ENCODE measurements at regions not wholly inside any gene's neighbourhood (a gene's known extent, or its start where the extent isn't known, plus 50 kb on each side); places are given as distances from the start of the nearest gene placed in this dataset.
"Not testable (repeated sequence)": the region's sequence is repeated elsewhere in the genome, so short reads cannot be mapped to it uniquely, and the experiment has no call there.

DNA sequence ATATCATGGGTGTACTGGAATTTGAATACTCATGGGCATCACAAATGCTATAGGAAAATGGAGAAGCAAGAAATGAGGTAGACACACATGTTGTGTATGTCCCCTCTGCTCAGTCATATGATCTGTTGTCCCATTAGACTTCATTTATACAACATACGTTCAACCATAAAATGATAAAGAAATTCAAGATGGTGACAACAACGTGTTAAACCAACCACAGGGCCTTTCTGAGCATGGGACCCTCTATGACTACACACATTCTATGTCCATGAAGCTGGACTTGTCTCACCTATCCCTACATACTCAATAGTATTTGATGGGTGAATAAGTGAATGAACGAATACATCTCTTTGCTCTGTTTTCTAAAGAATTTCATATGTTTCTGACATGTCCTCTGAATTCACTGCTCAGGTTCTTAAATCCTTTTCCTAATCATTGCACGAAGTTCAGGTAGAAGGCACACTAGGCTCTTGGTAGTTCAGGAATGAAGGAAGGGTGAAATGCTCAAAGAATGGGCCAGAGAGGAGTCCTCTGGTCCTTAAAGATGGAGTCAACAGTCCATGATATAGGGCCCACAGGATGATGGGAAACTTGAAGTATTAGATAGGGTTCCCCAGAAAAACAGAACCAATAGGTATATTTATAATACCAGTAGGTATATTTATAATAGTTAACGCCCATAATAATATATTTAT is 105.7 kb upstream of the PPM1H start:
- DNase-seq (ENCODE audit: extremely low read depth, low read depth), result no peak

DNA sequence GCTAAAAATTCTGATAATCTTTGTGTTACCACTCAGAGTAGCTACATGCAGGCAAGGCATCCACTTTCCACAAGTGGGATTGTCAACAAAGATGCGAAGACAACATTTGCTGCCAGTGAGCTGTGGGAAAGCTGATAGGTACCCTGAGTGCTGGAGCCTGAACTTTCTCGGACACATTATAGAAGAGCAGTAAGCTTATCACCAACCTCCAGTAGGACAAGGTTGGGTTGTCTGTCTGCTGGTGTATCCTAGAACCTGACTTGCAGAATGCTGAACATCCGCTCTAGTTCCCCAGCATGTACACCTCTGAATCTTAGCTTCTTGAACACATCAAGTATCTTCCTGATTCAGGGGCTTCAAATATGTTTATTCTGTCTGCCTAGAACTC is 103.8 kb upstream of the PPM1H start:
- no peak for DNase-seq (ENCODE audit: extremely low read depth, low read depth)

DNA sequence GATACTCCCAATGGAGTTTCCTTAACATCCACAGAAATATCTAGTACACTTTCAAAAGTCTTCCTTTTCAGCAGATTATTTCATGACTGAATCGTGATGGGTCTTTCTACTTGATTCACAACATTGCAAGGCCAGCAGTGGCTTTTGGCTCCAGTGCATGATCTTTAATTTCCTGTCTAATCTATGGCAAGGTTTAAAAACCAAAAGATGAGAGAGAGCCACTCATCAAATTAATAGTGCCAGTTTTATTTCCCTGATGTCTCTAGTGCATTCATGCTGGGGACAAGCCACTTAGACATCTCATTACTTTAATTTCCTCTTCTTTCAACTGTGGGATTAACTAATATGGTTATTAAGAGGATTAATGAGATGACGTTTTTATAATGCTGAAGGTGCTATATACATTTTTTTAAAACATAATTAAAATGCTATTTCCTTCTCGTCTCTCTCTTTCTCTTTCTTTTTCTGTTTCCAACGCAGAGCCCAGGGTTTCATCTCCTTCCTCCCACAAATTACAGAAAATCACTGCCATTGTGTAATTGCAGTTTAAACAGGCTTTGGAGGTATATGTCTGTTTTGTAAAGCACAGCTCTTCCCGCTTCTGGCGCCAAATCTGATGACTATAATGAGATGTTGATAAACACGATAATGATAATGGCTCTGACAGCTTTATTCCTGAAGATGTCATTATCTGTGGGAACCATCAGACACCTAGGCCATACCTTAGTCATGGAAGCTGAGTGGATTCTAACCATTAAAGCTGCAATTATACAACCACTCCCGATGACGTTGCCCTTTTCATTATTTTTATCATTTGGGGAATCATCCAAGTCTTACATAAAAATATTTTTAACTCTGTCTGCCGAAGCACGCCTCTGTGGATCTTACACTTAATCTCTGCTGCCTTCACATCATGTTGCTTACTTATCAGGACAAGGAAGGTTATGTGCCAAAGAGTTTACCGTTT is 103.1 kb upstream of the PPM1H start:
- DNase-seq (ENCODE audit: extremely low read depth, low read depth), result no peak

DNA sequence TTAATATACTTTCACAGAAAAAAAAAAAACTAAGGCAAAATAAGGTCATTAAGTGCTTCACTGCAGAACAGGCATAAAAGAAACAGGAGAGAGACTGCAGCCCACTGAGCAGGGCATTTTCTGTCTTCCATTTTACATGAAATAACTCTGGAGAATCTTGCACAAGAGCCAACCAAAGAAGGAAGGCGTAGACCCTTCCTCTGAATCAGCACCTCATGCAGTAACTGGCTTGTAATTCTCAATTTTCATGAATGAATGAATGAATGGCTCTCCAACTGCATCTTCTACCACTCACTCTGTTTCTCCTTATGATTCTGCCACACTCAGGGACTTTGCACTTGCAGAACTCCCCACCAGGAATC is 102.0 kb upstream of the PPM1H start:
- no peak for DNase-seq (ENCODE audit: extremely low read depth, low read depth)

DNA sequence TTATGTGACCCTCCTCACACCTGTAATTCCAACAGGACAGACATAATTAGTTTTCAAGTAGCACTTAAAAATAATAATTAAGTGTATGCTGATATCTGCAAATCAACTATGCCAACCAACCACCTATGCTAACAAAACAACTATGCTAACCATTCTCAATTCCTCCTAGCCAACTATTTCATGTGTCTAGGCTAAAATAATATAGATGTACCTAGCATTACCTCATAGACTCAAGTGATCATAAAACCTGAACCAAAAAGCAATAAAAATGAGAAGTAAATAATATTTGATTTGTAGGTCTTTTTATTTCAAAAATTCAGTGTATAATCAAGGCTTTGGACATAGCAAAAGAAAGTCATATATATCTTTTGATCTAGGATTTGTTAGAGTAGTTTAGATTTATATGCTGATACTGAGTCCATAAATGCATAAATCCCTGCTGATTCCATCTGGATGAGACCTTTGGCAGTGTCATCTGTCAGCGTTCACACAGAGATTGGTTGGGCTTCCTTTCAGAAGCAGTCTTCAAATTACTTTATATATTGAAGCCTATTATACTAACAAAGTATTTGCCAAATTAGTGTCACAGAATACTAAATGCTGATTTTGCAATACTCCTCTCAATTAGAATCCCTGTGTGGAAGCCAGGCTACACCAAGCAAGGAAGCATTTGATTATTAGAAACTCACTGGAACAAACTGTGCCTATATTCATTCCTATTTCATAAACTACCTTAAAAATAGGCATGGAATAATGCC is 101.4 kb upstream of the PPM1H start:
- DNase-seq (ENCODE audit: extremely low read depth, low read depth), result no peak

DNA sequence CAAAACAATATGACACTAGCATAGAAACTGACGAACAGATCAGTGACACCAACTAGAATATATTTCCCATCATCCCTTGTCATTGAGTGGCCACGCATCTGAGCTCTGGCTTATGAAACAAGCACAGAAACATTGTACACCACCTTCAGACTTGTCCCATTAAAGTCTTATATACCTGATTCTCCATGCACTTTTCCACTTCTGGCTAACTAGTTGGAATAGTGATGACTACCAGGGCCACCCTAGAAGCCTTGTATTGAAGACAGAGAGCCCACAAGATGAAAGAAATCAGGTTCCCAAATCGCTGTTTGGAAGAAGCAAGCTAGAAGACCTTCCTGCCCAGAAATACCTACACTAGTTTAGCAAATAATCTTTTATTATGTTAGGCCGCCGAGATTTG is 99.7 kb upstream of the PPM1H start:
- no peak for DNase-seq (ENCODE audit: extremely low read depth, low read depth)

DNA sequence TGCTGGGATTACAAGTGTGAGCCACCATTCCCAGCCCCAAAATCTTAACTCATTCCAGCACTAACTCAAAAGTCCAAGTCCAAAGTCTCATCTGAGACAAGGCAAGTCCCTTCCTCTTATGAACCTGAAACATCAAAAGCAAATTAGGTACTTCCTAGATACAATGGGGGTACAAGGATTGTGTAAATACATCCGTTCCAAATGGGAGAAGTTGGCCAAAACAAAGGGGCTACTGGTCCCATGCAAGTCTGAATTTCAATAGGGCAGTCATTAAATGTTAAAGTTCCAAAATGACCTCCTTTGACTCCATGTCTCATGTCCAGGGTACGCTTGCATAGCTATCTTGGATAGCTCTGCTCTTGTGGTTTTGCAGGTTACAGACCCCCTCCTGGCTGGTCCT is 94.7 kb upstream of the PPM1H start:
- DNase-seq (ENCODE audit: extremely low read depth, low read depth), result no peak

DNA sequence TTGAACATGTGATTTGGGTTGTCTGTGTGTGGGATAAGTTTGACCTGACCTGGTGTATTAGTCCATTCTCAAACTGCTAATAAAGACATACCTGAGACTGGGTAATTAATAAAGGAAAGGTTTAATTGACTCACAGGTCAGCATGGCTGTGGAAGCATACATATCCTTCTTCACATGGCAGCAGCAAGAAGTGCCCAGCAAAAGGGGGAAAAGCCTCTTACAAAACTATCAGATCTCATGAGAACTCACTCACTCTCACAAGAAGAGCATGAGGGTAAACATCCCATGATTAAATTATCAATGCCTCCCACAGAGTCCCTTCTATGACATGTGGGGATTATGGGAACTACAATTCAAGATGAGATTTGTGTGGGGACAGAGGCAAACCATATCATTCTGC is 94.0 kb upstream of the PPM1H start:
- no peak for DNase-seq (ENCODE audit: extremely low read depth, low read depth)

DNA sequence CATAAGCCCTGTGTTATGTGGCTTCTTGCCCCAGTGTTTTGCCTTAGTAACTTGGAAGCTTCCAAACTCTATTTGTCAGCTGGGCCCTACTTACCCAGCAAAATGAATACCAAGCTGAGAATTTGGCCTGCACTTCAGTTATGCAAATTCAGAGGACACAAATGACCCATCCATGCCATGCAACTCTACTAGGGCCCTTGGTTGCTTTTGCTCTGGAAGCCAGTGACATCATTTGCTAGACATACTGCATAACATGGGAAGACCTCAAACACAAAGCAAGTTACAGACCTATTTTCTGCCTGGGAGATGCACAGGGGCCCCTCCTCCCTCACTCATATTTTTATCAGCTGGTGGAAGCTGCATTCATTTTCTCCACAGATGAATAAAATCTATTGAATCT is 90.2 kb upstream of the PPM1H start:
- DNase-seq (ENCODE audit: extremely low read depth, low read depth), result no peak

DNA sequence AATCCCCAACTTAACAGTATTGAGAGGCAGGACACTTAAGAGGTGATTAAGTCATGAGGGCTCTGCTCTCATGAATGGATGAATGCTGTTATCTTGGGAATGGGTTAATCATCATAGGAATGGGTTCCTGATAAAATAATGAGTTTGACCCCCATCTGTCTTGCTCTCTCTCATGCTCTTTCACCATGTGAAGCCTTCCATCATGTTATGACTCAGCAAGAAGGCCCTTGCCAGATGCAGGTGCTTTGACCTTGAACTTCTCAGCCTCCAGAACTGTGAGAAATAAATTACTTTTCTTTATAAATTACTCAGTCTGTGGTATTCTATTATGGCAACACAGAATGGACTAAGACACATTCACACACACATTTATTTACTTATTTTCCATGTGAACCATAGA is 89.0 kb upstream of the PPM1H start:
- DNase-seq (ENCODE audit: extremely low read depth, low read depth), result no peak

DNA sequence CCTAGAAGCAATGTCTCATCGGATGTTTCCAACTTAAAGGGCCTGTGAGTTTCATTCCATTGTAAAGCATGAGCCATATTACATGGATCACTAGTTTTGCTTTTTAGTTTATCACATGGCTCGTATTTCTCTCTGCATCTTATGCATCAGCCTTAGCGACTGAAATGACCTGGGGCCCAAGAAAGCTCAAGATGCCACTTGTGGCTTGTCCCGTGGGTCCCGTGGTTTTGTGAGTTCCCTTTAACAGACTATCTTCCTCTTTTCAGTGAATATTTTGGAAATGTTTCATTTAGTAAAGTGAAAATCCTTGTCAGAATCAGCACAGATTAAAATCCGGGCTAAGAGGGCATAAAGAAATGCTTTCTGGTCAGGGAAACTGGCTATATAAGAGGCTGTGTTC is 86.2 kb upstream of the PPM1H start:
- no peak for DNase-seq (ENCODE audit: extremely low read depth, low read depth)

DNA sequence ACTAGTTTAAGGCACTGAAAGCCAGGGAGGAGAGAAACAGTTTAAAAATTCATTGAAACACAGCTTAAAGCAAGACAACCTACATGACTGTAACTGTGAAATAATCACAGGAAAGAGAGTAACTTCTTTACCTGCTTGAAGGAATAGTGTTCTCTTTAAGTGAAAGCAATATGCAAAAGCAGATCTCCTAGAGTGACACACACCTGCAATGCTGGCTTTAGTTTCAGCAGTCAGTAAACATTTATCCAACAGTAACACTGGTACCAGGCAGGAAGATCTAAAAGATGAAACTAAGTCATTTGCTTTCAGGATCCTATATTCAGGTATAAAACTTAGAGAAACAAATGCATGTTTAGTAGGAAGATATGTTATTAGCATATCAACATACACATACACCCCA is 85.3 kb upstream of the PPM1H start:
- DNase-seq (ENCODE audit: extremely low read depth, low read depth), result no peak

DNA sequence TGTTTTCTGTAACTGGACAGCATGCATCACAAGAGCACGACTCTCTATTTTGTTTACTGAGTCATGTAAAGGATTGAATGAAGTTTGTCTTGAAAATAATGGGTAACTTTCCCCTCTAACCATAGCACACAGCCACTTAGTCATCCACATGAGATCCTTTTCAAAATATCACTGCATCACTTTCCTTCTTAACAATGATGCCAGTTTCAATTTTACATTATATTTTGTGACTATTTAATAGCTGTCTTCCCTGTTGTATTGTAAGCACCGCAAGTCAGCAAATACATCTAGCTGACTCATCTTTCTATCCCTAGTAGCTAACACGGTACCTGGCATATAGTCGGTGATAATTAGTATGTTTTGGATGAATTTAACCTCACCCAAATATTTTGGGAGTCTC is 83.3 kb upstream of the PPM1H start:
- no peak for DNase-seq (ENCODE audit: extremely low read depth, low read depth)

DNA sequence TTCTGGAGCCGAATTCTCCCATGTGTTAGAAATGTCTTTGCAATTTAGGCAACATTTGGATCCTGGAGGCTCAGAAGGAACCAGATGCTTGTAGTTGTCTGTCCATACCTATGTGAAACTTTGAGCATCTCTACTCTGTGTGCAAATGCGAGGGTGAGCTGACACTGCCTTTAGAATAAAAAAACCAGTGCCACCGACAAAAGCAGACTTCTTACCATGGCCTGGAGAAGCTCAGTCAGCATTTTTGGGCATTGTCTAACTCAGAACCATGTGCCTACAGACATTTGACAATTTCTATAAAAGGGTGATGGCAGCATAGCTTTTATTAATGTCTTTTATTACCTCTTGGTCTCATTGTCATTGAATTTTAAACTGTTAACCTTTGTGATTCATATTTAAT is 78.4 kb upstream of the PPM1H start:
- DNase-seq (ENCODE audit: extremely low read depth, low read depth), result no peak

DNA sequence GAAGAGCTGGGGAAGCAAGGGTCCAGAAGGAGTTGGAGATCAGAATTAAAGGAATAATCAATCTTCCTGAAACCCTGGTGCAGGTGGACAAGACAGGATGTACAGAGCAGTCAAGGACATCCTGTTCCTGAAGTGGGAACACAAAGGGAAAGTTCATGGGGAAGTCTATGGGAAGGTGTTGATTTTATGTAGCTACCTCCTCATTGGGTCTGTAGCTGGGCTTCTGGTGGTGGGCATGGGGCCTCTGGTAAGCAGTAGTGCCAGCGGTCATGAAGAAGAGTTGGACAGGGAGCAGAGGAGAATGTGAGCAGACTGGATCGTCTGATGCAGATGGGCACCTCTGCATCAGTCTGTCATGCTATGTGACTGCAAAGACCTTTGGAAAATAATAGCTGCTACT is 75.7 kb upstream of the PPM1H start:
- no peak for DNase-seq (ENCODE audit: extremely low read depth, low read depth)

DNA sequence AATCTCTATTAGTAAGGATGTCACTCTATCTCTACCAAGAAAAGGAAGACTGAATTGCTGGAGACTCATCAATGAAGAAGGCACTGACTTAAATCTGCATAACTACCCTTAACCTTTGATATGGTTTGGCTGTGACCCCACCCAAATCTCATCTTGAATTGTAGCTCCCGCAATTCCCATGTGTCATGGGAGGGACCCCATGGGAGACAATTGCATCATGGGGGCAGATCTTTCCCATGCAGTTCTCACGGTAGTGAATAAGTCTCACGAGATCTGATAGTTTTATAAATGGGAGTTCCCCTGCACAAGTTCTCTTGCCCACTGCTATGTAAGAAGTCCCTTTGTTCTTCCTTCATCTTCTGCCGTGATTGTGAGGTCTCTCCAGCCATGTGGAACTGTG is 73.4 kb upstream of the PPM1H start:
- DNase-seq (ENCODE audit: extremely low read depth, low read depth), result no peak

DNA sequence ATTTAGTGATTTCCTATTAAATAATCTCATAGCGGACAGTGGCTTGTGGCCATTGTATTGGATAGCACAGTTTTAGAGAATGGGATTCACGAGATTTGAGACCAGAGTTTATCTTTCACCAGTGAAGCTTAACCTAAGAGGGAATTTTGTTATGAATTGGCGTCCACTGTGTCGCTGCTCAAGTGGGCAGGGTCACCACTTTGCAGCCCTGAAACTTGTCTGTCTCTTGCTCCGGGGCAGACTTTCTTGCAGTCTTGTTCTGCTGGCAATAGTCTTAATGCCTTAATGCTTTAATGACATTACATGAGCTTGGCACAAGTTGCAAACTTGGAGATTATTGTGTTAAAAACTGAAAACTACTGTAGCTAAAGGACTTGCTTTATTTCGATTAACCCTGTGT is 72.8 kb upstream of the PPM1H start:
- DNase-seq (ENCODE audit: extremely low read depth, low read depth), result no peak

DNA sequence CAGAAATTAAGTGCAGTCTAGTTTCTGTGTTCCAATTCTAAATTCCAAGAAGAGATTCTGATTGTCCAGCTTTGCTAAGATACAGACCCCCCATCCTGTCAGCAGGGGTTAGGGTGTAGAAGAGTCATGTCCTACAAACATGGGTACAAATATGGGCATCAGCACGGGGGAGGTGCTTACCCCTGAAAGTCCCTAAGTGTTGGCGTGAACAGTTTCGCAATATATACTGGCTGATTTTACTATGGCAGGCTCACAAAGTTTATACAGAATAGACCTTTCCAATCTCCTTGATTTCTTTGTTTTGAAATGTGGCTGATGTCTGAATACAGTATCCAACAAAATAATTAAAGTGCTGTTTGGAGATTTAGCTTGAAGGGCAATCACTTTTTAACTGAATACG is 71.6 kb upstream of the PPM1H start:
- DNase-seq (ENCODE audit: extremely low read depth, low read depth), result no peak

DNA sequence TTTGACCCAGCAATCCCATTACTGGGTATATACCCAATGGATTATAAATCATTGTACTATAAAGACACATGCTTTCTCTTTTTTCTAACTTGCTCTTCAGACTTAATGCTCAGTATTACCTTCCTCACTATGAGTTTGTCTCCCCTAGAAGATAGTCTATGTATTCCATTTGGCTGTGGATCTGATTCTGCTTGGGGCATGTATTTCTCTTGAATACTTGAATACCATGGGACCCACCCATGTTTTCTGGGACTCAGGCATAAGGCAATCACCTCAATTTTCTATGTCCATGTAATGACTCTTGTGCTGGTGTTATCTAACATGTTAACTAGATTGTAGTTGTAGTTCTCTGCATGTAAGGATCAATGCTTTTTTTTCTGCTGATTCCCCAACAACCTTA is 70.4 kb upstream of the PPM1H start:
- no peak for DNase-seq (ENCODE audit: extremely low read depth, low read depth)

DNA sequence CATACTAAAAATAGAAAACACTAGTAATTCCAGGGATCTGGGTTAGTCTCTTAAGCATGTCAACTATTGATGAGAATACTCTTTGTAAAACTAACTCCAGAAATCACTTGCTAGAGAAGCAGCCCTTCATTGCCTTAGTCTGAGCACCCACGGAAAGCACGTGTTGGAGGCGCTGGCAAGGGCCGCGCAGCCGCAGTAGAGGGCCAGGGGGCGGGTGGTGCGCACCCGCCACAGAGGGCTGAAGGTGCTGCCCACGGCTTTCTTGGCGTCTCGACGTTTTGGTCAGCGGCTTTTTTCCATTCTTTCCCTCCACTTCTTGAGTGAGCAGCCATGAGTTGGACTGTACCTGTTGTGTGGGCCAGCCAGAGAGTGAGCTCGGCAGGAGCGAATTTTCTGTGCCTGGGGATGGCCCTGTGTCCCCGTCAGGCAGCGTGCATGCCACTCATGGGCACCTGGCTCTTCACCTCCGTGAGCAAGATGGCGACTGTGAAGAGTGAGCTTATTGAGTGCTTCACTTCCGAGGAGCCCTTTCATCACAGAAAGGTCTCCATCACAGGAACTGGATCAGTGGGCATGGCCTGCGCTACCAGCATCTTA is 68.4 kb upstream of the PPM1H start:
- no peak for DNase-seq (ENCODE audit: extremely low read depth, low read depth)

DNA sequence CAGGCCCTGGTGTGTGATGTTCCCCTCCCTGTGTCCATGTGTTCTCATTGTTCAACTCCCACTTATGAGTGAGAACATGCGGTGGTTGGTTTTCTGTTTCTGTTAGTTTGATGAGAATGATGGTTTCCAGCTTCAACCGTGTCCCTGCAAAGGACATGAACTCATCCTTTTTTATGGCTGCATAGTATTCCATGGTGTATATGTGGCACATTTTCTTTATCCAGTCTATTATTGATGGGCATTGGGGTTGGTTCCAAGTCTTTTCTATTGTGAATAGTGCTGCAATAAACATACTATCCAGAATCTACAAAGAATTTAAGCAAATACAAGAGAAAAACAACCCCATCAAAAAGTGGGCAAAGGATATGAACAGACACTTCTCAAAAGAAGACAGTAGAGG is 67.1 kb upstream of the PPM1H start:
- not testable (repeated sequence) for DNase-seq (ENCODE audit: extremely low read depth, low read depth)
